ENCODE measurements at regions not wholly inside any gene's neighbourhood (a gene's known extent, or its start where the extent isn't known, plus 50 kb on each side); places are given as distances from the start of the nearest gene placed in this dataset.

DNA sequence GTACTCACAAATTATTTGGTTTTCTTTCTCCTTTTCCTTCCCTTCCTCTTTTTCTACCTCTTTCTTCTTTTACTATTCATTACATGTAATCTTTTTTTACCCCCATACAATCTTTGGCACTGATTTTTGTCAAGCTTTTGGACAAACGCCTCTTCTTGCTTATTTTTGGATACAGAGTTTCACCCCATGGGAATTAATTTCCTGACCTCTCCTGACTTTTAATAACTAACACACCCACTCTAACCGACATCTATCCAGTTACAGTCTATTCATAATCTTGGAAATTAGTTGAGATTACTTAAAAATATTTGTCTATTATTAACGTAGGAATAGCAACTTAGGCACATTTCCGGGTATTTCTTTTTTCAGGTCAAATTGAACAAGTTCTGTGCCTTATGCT lies 101.2 kb downstream of the HDGFL1 start:
- DNase-seq: no peak

GRCh38 chr6:22673474-22673873 lies 104.1 kb downstream of the HDGFL1 start:
- no peak for DNase-seq

DNA sequence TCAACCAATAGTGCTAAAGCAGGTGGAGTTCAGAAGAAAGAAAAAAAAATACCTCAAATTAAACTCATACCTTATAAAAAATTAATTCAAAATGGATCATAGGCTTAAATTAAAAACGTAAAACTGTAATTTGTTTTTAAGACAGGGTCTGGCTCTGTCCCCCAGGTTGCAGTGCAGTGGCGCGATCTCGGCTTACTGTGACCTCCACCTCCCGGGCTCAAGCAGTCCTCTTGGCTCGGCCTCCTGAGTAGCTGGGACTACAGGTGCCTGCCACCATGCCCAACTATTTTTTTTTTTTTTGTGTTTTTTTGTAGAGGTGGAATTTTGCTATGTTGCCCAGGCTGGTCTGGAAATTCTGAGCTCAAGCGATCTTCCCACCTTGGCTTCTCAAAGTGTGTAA lies 111.6 kb downstream of the HDGFL1 start:
- no peak for DNase-seq

DNA sequence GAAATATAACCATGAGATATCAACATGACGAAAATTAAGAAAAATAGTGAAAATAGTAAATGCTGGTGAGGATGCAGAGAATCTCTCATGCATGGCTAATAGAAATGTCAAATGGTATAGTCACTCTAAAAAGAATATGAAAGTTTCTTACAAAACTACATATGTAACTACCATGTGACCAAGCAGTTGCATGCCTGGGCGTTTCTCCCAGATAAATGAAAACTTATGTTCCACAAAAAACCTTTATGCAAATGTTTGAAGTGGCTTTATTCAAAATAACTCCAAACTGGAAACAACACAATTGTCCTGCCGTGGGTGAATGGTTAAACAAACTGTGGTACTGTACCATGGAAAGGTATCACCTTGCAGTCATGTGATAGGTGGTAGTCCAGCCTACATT lies 112.4 kb downstream of the HDGFL1 start:
- DNase-seq: no peak

DNA sequence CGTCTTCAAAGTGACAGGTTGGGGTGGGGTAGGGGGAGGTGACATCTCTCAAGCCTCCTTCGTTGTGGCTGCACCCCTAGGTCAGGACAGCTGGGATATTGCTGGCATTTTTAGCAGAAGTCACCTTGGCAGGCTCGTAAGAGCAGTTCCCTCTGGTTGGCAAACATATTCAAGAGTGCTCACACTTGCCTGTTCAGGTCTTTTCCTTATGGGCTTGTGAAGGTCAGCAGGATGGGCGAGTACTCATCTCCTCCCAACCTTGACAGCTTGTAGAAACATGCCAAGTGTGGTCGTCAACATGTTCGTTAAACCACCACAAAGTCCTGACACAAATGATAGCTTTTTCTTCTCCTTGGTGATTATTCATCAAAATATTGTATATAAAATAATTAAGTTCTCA lies 113.6 kb downstream of the HDGFL1 start:
- DNase-seq: no peak

DNA sequence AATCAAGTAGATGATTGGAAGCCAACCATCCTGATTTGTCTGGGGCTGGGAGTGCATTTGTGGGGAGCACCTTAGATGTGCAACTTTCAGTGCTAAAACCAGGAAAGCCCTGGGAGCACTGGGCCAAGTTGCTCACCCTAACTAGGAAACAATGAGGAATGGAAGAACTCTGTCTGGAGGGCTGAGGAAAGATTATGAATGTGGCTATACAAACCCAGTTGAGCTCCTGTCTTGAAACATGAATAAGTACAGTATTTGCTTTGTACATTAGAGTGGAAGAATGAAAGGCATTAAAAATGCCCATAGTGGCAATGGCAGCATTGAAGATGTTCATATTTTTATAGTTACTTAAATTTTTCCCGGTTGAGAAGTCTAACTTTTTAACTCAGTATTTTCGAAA lies 121.1 kb downstream of the HDGFL1 start:
- no peak for DNase-seq

DNA sequence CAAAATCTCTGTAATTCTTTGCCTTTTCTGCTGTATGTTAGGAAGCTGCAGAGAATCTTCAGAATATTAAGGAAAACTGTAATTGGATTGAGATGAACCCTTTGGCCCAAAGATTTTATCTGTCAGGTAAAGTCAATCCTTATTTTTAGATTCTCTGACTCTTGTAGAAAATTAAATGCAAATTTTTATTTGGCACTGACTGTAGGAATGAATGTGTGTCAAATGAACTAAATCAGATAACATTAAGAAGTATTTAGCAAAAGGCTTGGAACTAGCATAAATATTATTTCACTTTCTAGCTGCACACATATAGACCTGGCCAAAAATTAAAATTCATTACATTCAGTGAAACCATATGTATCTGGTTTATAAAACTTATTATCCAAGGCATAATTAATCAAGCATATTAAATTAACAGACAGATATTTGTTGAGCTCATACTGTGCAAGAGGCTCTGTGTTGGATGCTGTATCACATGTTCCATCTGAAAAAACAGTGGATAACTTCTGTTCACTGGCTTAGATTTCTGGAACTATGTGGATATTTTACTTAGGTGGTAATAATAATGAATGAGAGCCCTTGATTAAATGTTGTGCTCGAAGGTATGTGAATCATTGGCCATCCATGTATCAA lies 124.8 kb downstream of the HDGFL1 start:
- no peak for DNase-seq

- no peak for DNase-seq
These were observed 127.1 kb downstream of the HDGFL1 start for GRCh38 chr6:22696481-22696880.

GRCh38 chr6:22697306-22697705 lies 127.9 kb downstream of the HDGFL1 start:
- DNase-seq: no peak

- DNase-seq: no peak
These were observed 129.8 kb downstream of the HDGFL1 start for GRCh38 chr6:22699151-22699550.

GRCh38 chr6:22706651-22707050 lies 137.3 kb downstream of the HDGFL1 start:
- DNase-seq: no peak

DNA sequence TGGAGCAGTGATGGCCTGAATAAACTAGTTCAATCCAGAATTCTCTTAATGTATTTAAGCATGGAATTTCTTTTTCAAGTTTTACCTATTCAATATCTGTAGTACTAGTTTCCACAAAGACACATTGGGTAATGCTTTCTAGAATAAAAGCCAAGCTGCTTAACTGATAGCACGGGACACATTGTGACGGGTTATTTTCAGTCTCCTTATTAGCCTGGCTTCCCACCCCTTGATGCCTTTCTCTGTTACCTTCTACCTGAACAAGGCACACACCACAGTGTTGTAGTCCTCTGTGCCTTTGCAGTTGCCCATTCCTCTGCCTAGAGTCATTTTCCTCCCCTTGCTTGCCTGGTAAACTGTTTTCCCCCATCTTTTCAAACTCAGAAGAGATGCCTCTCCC lies 139.1 kb downstream of the HDGFL1 start:
- no peak for DNase-seq

DNA sequence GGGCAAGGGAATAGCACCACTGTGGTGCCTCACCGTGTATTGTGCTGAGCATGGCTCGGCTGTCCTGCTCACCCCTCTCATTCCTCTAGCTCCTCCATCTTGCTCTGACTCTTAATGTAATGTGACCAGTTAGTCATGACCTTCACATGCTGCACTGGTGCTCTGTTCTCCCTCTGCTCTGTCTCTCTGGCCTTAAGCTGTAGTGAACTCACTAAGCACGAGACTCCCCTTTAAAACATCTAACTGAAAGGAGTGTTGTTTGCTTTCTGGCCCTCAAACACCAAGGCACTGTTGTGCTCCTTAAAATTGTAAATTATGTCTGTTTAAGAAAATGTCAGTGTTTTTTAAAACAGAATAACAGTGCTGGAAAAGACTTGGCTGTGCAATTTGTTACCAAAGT lies 140.4 kb downstream of the HDGFL1 start:
- DNase-seq: no peak

GRCh38 chr6:22716721-22717120 lies 147.4 kb downstream of the HDGFL1 start:
- DNase-seq: no peak

- DNase-seq: no peak
These were observed 148.5 kb downstream of the HDGFL1 start for GRCh38 chr6:22717915-22718314.

- DNase-seq: no peak
These were observed 153.5 kb downstream of the HDGFL1 start for GRCh38 chr6:22722913-22723312.

DNA sequence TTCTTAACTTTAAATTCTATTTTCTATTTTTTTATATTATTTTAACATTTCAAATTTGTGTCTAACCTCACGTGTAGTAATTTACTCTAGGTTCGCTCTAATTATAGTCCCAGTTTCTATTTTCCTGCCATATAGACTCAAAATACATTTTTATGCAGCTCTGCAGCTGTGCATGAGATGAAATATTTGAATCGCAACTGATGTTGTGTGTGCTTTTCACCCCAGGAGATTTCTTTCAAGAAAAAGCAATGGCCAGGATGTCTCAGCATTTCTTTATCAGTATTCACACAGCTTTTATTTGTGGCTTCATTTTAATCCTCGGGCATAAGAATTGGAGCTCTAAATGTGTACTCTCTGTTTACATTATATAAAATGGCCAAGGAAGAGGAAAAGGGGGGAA lies 157.6 kb downstream of the HDGFL1 start:
- DNase-seq: no peak

DNA sequence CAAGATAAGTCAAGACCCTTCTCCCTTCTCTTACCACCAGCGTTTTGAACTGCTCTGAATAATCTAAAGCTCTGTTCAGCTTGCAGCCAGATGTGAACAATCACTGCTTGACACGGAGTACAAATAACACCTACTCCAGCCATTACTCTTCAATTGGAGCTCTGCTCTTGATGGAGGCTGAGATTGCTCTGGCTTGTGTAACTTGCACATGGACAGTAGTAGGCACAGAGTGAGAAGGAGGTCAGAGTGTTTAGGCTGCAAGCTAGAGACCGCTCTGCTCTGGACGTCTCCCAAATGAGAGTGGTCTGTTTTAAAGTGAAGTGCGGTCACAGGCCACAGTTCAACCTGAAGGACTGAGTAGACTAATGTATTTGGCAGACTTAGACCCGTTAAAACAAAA lies 158.3 kb downstream of the HDGFL1 start:
- DNase-seq: no peak

DNA sequence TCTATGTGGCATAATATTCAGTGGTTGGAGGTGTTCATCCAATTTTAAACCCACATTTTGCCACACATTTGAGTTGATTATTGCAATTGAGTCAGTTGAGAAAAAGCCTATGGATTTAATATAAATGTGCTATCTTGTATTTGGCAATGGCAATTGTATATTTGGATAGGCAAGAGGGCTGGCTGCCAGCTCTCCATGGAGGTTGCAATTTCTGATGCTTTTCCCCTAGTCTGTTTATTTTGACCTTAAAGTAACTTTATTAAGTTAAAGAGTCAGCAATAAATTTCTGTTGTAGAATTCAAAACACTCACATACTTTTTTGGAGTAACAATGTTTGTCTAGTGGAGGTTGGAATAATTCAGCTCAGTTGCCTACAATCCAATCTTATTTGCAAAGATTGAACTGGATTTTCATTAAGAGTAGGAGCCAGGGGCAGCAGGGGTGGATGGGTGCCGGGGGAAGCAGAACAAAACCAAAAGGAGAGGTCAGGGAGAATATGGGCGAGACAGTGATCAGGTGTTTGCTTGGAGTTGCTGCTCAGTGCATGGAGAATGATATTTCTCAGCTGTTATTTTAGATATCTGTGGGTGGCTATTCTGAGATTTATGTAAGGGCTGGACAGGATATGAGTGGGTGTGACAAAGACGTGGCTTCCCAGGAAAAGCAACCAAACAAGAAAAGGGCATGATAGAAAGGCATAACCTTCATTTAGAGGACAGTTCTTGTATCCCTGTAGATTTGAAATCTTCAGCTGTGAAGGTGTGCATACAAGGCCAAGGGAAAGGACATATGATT lies 163.0 kb downstream of the HDGFL1 start:
- no peak for DNase-seq

GRCh38 chr6:22736740-22737139 lies 167.4 kb downstream of the HDGFL1 start:
- no peak for DNase-seq

DNA sequence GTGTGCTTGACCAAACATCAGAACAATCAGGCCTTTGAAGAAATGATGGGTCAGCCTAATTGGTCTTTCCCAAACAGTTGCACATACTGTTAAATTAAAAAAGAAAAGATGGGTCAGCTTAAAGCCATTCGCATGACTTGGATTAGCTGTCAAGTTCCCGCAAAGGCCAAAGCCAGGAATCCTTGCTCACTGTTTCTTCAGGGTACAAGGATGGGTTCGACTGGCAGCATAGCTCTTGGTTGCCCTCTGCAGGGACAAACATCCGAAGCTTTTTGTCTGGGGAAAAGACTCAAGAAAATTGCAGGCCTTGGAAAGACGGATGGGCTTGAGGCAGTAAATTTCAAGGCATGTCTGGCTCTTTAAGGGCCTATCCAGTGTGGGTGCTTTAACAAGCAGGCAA lies 168.0 kb downstream of the HDGFL1 start:
- no peak for DNase-seq

- no peak for DNase-seq
These were observed 168.8 kb downstream of the HDGFL1 start for GRCh38 chr6:22738194-22738593.

- no peak for DNase-seq
These were observed 178.2 kb downstream of the HDGFL1 start for GRCh38 chr6:22747571-22747970.

GRCh38 chr6:22748681-22749080 lies 179.3 kb downstream of the HDGFL1 start:
- no peak for DNase-seq

DNA sequence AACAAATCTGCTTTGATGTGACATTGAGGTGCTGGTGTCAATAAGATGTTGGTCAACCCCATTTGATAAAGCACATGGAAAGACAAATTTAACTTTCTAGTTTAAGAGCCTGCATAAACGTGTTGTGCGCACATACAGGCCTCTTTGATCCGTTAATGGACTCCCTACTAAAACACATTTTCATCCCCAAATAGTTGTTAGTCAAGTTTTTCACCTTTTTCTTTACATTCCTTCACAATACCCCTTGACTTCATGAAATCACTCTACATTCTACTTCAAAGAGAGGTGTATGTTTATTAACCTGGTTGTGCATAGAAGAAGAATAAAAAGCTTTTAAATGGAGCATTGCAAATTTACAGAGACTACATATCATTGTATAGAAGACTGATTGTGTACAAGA lies 180.3 kb downstream of the HDGFL1 start:
- DNase-seq: no peak
